Body of pancreas (tissue), 4 donors: ENCODE measurements at regions not wholly inside any gene's neighbourhood (a gene's known extent, or its start where the extent isn't known, plus 50 kb on each side); places are given as distances from the start of the nearest gene placed in this dataset.

Source experiments
- ATAC-seq: fragments of 150-250 bp; one replicate; pipeline ENCODE4 v1.9.1; 2016
- DNase-seq, 4 donors: peaks; one replicate each; pipeline ENCODE4 v3.0.0-alpha.2; 2019
- H3K27ac ChIP-seq, 4 donors: fragments of 200-600 bp; sonication (generic); 1 replicate in 3 of 4; 2 replicates in 1 of 4; pipeline versions ENCODE4 v1.5.1 to v1.6.1; 2016 to 2019; ENCODE audit warnings: mild to moderate bottlenecking in 1 of 4, mixed read lengths in 1 of 4, moderate library complexity in 1 of 4
- H3K27me3 ChIP-seq, 2 donors: fragments of 200-600 bp; sonication (generic); one replicate each; pipeline ENCODE4 v1.6.0; 2016; ENCODE audit warnings: mild to moderate bottlenecking in 1 of 2
- H3K36me3 ChIP-seq, 2 donors: fragments of 200-600 bp; sonication (generic); replicated peaks in 1 of 2; 2 replicates each; pipeline ENCODE4 v1.5.1; 2016; ENCODE audit warnings: low read depth in 2 of 2; ENCODE audit not compliant: insufficient read depth in 1 of 2
- H3K4me1 ChIP-seq: fragments of 200-600 bp; sonication (generic); one replicate; pipeline ENCODE4 v1.6.0; 2016
- H3K4me3 ChIP-seq, 2 donors: fragments of 200-600 bp; sonication (generic); 1 replicate in 1 of 2; 2 replicates in 1 of 2; pipeline ENCODE4 v1.5.1; 2016 to 2019
- H3K9me3 ChIP-seq, 3 donors: fragments of 200-600 bp; sonication (generic); 1 replicate in 2 of 3; 2 replicates in 1 of 3; pipeline ENCODE4 v1.5.1; 2016
- CTCF ChIP-seq, 7 experiments: fragments of 450-650 bp in 4 of 7; fragments of 200-600 bp in 3 of 7; sonication (generic) in 3 of 7; IDR thresholded peaks; one replicate each; pipeline ENCODE4 v1.5.1; 2016 to 2019; ENCODE audit warnings: antibody characterized with exemption in 7 of 7
- POLR2A ChIP-seq, 3 donors: fragments of 450-650 bp; IDR thresholded peaks; one replicate each; pipeline ENCODE4 v1.6.1; 2016; ENCODE audit warnings: antibody characterized with exemption in 3 of 3, mild to moderate bottlenecking in 2 of 3
- WGBS, 2 donors: methylation state at CpG; one replicate each; pipeline ENCODE4 v1.1.5; 2017; 5-methylcytosine and 5-hydroxymethylcytosine counted together
- intact Hi-C: fragments of 100-400 bp; cut with DNase I; formaldehyde crosslinking; loops from one replicate; pipeline ENCODE4 v1.15.1; 2023

GRCh38 chr4:37124800-37125199 lies 119.7 kb upstream of the NWD2 start:
- H3K9me3 ChIP-seq: no peaks in the 10 kb centered on the region
- no peak overlapping the region for H3K27ac ChIP-seq
- intact Hi-C loops: no loop called here
- no peaks in the 10 kb centered on the region for H3K27me3 ChIP-seq
- ATAC-seq: no peak
- H3K36me3 ChIP-seq: no peaks in the 10 kb centered on the region
- H3K4me3 ChIP-seq: no peak overlapping the region
- TF ChIP-seq CTCF (IDR thresholded peaks at IDR 0.05): no peak
- TF ChIP-seq POLR2A (IDR thresholded peaks at IDR 0.05): no peak
- DNase-seq: no peak
- WGBS, 2 donors: 40 to 71% methylated on average over 4 of the region's 4 CpGs
- H3K4me1 ChIP-seq: no peaks in the 10 kb centered on the region

GRCh38 chr4:37126051-37126450 lies 118.5 kb upstream of the NWD2 start:
- no peaks in the 10 kb centered on the region for H3K4me1 ChIP-seq
- H3K4me3 ChIP-seq: no peak overlapping the region
- ATAC-seq: no peak
- H3K9me3 ChIP-seq: no peaks in the 10 kb centered on the region
- TF ChIP-seq CTCF (IDR thresholded peaks at IDR 0.05) (no peak), POLR2A (IDR thresholded peaks at IDR 0.05) (no peak)
- H3K27ac ChIP-seq: no peak overlapping the region
- no peaks in the 10 kb centered on the region for H3K36me3 ChIP-seq
- intact Hi-C loops: no loop called here
- no peak for DNase-seq
- H3K27me3 ChIP-seq: no peaks in the 10 kb centered on the region

GRCh38 chr4:37130465-37130864 lies 114.1 kb upstream of the NWD2 start:
- Histone ChIP-seq H3K4me3 (no peak overlapping the region), H3K27ac (no peak overlapping the region), H3K36me3 (no peaks in the 10 kb centered on the region), H3K27me3 (no peaks in the 10 kb centered on the region), H3K4me1 (no peaks in the 10 kb centered on the region), H3K9me3 (no peaks in the 10 kb centered on the region)
- no peak for DNase-seq
- intact Hi-C loops: no loop called here
- no peak for ATAC-seq
- TF ChIP-seq CTCF (IDR thresholded peaks at IDR 0.05): no peak
- no peak for TF ChIP-seq POLR2A (IDR thresholded peaks at IDR 0.05)
- 70 to 73% methylated on average over 2 of the region's 2 CpGs for WGBS, 2 donors

GRCh38 chr4:37132351-37132974 lies 112.1 kb upstream of the NWD2 start:
- no peak overlapping the region for H3K27ac ChIP-seq
- DNase-seq: no peak
- TF ChIP-seq POLR2A (IDR thresholded peaks at IDR 0.05): no peak
- no peak for TF ChIP-seq CTCF (IDR thresholded peaks at IDR 0.05)
- no peaks in the 10 kb centered on the region for H3K27me3 ChIP-seq
- no peak for ATAC-seq
- H3K36me3 ChIP-seq: no peaks in the 10 kb centered on the region
- H3K9me3 ChIP-seq: no peaks in the 10 kb centered on the region
- no peaks in the 10 kb centered on the region for H3K4me1 ChIP-seq
- H3K4me3 ChIP-seq: no peak overlapping the region
- intact Hi-C loops: no loop called here

- intact Hi-C loops: no loop called here
- H3K27ac ChIP-seq: no peak overlapping the region
- H3K4me1 ChIP-seq: no peaks in the 10 kb centered on the region
- WGBS, 2 donors: 74 to 80% methylated on average over 1 of the region's 1 CpG
- DNase-seq: no peak
- no peak overlapping the region for H3K4me3 ChIP-seq
- ATAC-seq: no peak
- no peaks in the 10 kb centered on the region for H3K27me3 ChIP-seq
- H3K9me3 ChIP-seq: no peaks in the 10 kb centered on the region
- no peak for TF ChIP-seq POLR2A (IDR thresholded peaks at IDR 0.05)
- no peak for TF ChIP-seq CTCF (IDR thresholded peaks at IDR 0.05)
- H3K36me3 ChIP-seq: no peaks in the 10 kb centered on the region
These were observed 111.6 kb upstream of the NWD2 start for GRCh38 chr4:37132975-37133360.
